GM18502 (cell line): ENCODE measurements at regions not wholly inside any gene's neighbourhood (a gene's known extent, or its start where the extent isn't known, plus 50 kb on each side); places are given as distances from the start of the nearest gene placed in this dataset.
"Not testable (repeated sequence)": the region's sequence is repeated elsewhere in the genome, so short reads cannot be mapped to it uniquely, and the experiment has no call there.

Experiments
- ATAC-seq: cut with Tn5 transposase; IDR thresholded peaks from one replicate; pipeline ENCODE4 v1.9.1; 2021; ENCODE audit warnings: mild to moderate bottlenecking; ENCODE audit not compliant: unreplicated experiment, poor library complexity

GRCh38 chr12:72723732-72724131 lies 451.6 kb downstream of the TRHDE start:
- no peak for ATAC-seq

- ATAC-seq: no peak
Observed at GRCh38 chr12:72729451-72730010, 457.4 kb downstream of the TRHDE start.

DNA sequence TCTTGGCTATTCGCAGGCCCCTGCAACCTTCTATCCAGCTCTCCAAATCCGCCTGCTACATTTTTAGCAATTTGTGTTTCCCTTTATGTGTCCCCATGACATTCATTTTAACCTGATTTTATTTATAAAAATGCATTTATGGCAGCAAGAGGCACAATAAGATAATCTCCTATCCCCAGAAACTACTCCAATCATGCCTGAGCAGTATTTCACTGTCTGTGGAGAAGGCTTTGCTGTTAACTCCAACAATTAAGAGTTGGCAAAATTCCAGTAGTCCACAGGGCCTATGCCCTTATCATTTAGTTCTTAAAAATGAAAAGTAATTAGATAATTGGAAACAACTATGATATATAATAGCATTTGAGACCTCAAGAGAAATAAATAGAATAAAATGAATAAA lies 462.4 kb downstream of the TRHDE start:
- ATAC-seq: no peak

- ATAC-seq: no peak
Observed at GRCh38 chr12:72738811-72739210, 466.6 kb downstream of the TRHDE start.

GRCh38 chr12:72740064-72740463 lies 467.9 kb downstream of the TRHDE start:
- ATAC-seq: no peak

DNA sequence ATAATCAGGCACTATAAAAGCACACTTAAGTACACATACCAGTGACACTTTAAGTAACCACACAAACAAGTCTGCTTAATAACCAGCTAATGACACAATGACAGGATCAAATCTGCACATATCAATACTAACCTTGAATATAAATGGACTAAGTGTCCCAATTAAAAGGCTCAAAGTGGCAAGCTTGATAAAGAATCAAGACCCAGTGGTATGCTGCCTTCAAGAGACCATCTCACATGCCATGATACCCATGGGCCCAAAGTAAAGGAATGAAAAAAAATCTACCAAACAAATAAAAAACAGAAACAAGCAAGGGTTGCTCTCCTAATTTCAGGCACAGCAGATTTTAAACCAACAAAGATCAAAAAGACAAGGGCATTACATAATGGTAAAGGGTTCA lies 470.4 kb downstream of the TRHDE start:
- ATAC-seq: no peak

GRCh38 chr12:72746048-72746447 lies 473.9 kb downstream of the TRHDE start:
- ATAC-seq: no peak

GRCh38 chr12:72747111-72747849 lies 475.1 kb downstream of the TRHDE start:
- ATAC-seq: no peak

GRCh38 chr12:72748971-72749370 lies 476.8 kb downstream of the TRHDE start:
- no peak for ATAC-seq

GRCh38 chr12:72753571-72753970 lies 481.4 kb downstream of the TRHDE start:
- no peak for ATAC-seq

DNA sequence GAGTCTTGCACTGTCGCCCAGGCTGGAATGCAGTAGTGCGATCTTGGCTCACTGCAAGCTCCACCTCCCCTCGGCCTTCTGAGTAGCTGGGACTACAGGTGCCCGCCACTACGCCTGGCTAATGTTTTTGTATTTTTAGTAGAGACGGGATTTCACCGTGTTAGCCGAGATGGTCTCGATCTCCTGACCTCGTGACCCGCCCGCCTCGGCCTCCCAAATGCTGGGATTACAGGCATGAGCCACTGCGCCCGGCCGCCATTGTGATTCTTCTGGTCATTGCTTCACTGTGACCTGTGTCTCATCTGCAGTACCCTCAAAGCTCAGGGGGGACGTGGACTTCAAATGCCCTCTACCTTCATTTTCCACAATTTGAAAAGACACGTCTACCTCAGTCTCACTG lies 481.9 kb downstream of the TRHDE start:
- not testable (repeated sequence) for ATAC-seq

GRCh38 chr12:72766517-72766916 lies 494.3 kb downstream of the TRHDE start:
- ATAC-seq: no peak

DNA sequence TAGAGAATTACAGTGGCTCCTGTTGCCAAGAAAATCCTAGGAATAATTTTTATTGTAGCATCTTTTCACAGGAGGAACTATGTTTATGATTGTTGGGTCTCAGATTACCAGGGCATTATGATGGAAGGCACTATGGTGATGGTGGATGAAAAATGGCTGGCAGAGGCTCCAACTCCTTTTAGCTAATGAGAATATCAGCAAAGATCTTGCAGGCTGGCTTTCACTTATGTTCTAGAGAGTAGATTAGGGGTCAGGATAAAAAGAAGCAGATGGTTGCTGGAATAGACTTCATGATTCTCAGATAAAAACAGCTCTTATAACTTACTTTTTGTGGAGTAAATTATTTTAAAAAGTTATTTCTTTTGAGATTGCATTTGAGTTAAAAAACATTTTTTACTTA lies 501.9 kb downstream of the TRHDE start:
- ATAC-seq: no peak

- no peak for ATAC-seq
Observed at GRCh38 chr12:72777806-72778205, 505.6 kb downstream of the TRHDE start.

DNA sequence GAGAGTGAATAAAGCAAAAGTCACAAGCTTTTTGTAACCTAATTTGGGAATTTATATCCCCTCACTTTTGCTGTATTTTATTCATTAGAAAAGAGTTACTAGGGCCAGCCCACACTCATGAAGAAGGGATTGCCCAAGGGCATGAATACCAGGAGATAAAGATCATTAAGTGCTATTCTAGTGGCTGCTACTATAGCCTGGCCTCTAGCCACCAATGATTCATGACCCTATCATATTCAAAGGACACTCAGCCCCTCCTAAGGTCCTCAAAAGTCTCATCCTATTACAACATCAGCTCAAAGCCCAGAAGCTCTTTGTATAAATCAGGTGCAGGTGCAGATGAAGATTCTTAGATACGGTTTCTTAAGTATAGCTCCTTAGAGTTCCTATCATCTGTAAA lies 518.1 kb downstream of the TRHDE start:
- no peak for ATAC-seq

DNA sequence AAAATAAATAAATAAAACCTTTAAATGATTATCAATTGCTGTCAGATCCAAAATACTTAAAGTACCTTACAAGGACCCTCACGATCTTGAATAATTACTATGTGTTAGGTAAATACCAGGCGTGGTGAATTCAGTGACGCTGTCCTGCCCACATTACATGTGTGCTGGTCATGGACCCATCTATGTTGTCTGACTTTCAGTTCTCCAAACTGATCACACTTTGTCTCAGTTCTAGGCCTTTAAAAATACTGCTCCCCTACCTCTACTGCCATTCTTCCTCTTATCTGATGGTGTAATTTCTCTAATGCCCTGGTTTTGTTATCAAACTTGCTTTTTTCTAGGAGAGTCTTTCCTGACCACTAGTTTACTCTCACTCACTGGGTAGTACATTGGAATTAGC lies 520.7 kb downstream of the TRHDE start:
- no peak for ATAC-seq

- ATAC-seq: no peak
Observed at GRCh38 chr12:72793796-72794195, 521.6 kb downstream of the TRHDE start.

- ATAC-seq: no peak
Observed at GRCh38 chr12:72815421-72815820, 543.3 kb downstream of the TRHDE start.

DNA sequence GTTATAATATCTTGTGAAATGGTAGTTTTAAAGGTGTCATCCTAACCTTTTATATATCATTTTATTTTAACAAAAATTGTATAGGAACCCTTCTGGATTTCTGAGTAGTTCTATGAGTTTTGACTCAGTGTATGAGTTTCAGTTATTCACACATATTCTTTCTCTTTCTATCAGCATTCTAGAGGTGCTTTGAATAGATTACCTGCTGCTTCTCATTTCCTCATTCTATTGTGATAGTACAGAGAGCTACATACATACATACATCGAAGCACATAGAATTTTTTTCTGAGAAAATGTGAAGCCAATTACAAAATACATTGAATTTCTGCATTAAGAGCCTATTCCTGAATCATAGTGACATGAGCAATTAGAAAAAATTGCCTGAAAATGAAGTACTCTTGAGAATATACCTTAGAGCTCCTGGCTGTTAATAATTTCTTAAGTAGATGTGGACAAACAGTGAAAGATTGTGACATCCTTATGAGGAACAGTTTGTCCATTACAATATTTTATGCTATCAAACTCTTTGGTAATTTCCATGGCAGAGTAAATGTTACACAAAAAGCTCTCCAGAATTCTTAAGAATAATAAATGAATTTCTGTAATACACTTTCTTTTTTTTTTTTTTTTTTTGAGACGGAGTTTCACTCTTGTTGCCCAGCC lies 556.6 kb downstream of the TRHDE start:
- ATAC-seq: no peak

DNA sequence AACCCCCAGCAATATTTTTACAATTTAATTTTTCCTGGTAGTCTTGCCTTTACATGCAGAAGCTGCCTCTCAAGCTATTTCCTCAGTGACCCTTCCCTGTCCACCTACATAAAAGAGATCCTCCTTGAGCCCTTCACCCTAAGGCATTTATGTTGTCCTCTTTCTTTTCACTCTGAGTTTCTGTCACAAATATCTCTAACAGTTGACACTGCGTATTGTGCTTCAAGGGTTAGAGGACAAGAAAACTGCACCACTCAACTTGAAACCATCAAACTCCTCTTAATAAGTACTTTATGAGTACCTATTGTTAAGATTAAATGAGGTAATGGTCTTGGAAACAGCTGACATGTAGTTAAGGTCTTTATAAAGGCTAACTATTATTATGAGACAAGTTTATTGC lies 557.7 kb downstream of the TRHDE start:
- no peak for ATAC-seq

GRCh38 chr12:72832024-72832423 lies 559.9 kb downstream of the TRHDE start:
- no peak for ATAC-seq

GRCh38 chr12:72836194-72836593 lies 564.0 kb downstream of the TRHDE start:
- ATAC-seq: no peak
